ENCODE measurements at regions not wholly inside any gene's neighbourhood (a gene's known extent, or its start where the extent isn't known, plus 50 kb on each side); places are given as distances from the start of the nearest gene placed in this dataset.
"Not testable (repeated sequence)": the region's sequence is repeated elsewhere in the genome, so short reads cannot be mapped to it uniquely, and the experiment has no call there.

GRCh38 chr5:119299242-119299614, 56.6 kb upstream of the TNFAIP8 start:
- H3K27me3 Mint-ChIP-seq; H3K27ac ChIP-seq (ENCODE audit: low read length in 2 of 2); H3K4me3 ChIP-seq (ENCODE audit: control extremely low read depth in 1 of 5, extremely low read depth in 1 of 5, insufficient read depth in 1 of 5, low read depth in 2 of 5, low read length in 4 of 5); intact Hi-C loops (cut with micrococcal nuclease); POLR2A ChIA-PET; H4K20me1 ChIP-seq (ENCODE audit: control insufficient read depth, insufficient read depth, low read length, poor library complexity, severe bottlenecking); H3K4me2 ChIP-seq (replicated peaks; ENCODE audit: low read depth, low read length, poor library complexity, severe bottlenecking); ATAC-seq (ENCODE audit: low read depth); H3K9me3 ChIP-seq (ENCODE audit: control extremely low read depth in 1 of 3, control insufficient read depth in 2 of 3, insufficient read depth in 1 of 3, low read length in 2 of 3); H3K9ac ChIP-seq (ENCODE audit: low read length); H3K27me3 ChIP-seq (replicated peaks in 1 of 4; ENCODE audit: control extremely low read depth in 1 of 4, control insufficient read depth in 3 of 4, insufficient read depth in 4 of 4, low read length in 3 of 4); H2AFZ ChIP-seq (ENCODE audit: insufficient read depth, low read depth, low read length, poor library complexity, severe bottlenecking); H3K9me3 Mint-ChIP-seq (ENCODE audit: insufficient read depth); DNase-seq; H3K36me3 ChIP-seq (replicated peaks in 1 of 2; ENCODE audit: control extremely low read depth in 1 of 2, control insufficient read depth in 1 of 2, extremely low read depth in 1 of 2, insufficient read depth in 2 of 2, low read length in 1 of 2): not testable (repeated sequence)
- 89% methylated on average over 2 of the region's 9 CpGs for WGBS (ENCODE audit: insufficient coverage)
- Mint-ChIP-seq H3K4me3 (peak overlapping the region; percentile 59), H3K4me1 (peaks cover 71% of the 10 kb centered on the region), H3K27ac (peak overlapping the region; percentile 69)
- peaks cover 48% of the 10 kb centered on the region in 2 donors for H3K4me1 ChIP-seq (ENCODE audit: control insufficient read depth in 2 of 2, insufficient read depth in 2 of 2, low read length in 2 of 2)
- CTCF ChIA-PET: interaction anchor here (2.9 kb wide), 1 partner anchor 16 kb away, joined by 9 read pairs; no protein-coding TSS in a partner anchor
- H3K79me2 ChIP-seq (ENCODE audit: control insufficient read depth, insufficient read depth, low read length): peaks cover 54% of the 10 kb centered on the region

GRCh38 chr5:119299615-119300310, 56.1 kb upstream of the TNFAIP8 start:
- intact Hi-C loops (cut with micrococcal nuclease); H3K36me3 ChIP-seq (replicated peaks in 1 of 2; ENCODE audit: control extremely low read depth in 1 of 2, control insufficient read depth in 1 of 2, extremely low read depth in 1 of 2, insufficient read depth in 2 of 2, low read length in 1 of 2); H3K27me3 ChIP-seq (replicated peaks in 1 of 4; ENCODE audit: control extremely low read depth in 1 of 4, control insufficient read depth in 3 of 4, insufficient read depth in 4 of 4, low read length in 3 of 4); H4K20me1 ChIP-seq (ENCODE audit: control insufficient read depth, insufficient read depth, low read length, poor library complexity, severe bottlenecking); ATAC-seq (ENCODE audit: low read depth); H3K9me3 ChIP-seq (ENCODE audit: control extremely low read depth in 1 of 3, control insufficient read depth in 2 of 3, insufficient read depth in 1 of 3, low read length in 2 of 3); H3K9me3 Mint-ChIP-seq (ENCODE audit: insufficient read depth); DNase-seq; H2AFZ ChIP-seq (ENCODE audit: insufficient read depth, low read depth, low read length, poor library complexity, severe bottlenecking); H3K9ac ChIP-seq (ENCODE audit: low read length); H3K27me3 Mint-ChIP-seq: not testable (repeated sequence)
- CTCF ChIA-PET: interaction anchor here (0.8 to 2.9 kb wide), 3 partner anchors 9 to 111 kb away, joined by 4 to 9 read pairs (median 4); no protein-coding TSS in a partner anchor
- H3K4me3 Mint-ChIP-seq: peak overlapping the region; percentile 59
- H3K27ac ChIP-seq (ENCODE audit: low read length in 2 of 2): peak overlapping the region in 1 of 2 donors; percentile 6
- peak overlapping the region; percentile 69 for H3K27ac Mint-ChIP-seq
- peaks cover 55% of the 10 kb centered on the region for H3K79me2 ChIP-seq (ENCODE audit: control insufficient read depth, insufficient read depth, low read length)
- WGBS (ENCODE audit: insufficient coverage): 96% methylated on average over 22 of the region's 23 CpGs
- POLR2A ChIA-PET: interaction anchor here (0.7 kb wide), 1 partner anchor 34 kb away, joined by 3 read pairs; no protein-coding TSS in a partner anchor
- H3K4me3 ChIP-seq (ENCODE audit: control extremely low read depth in 1 of 5, extremely low read depth in 1 of 5, insufficient read depth in 1 of 5, low read depth in 2 of 5, low read length in 4 of 5): peak overlapping the region in 2 of 5 experiments; percentile 8 to 19
- peak overlapping the region; percentile 17 for H3K4me2 ChIP-seq (replicated peaks; ENCODE audit: low read depth, low read length, poor library complexity, severe bottlenecking)
- peaks cover 53 to 54% of the 10 kb centered on the region in 2 donors for H3K4me1 ChIP-seq (ENCODE audit: control insufficient read depth in 2 of 2, insufficient read depth in 2 of 2, low read length in 2 of 2)
- peaks cover 74% of the 10 kb centered on the region for H3K4me1 Mint-ChIP-seq
